Suprapubic skin (tissue), 4 donors: ENCODE measurements at regions not wholly inside any gene's neighbourhood (a gene's known extent, or its start where the extent isn't known, plus 50 kb on each side); places are given as distances from the start of the nearest gene placed in this dataset.

Experiments used
- DNase-seq, 2 donors: peaks; one replicate each; pipeline ENCODE4 v3.0.0-alpha.2; 2019; ENCODE audit warnings: low spot score in 2 of 2
- H3K27ac ChIP-seq: fragments of 200-600 bp; sonication (generic); one replicate; pipeline ENCODE4 v1.5.1; 2019
- H3K27me3 ChIP-seq: fragments of 200-600 bp; sonication (generic); one replicate; pipeline ENCODE4 v1.5.1; 2019
- H3K36me3 ChIP-seq: fragments of 200-600 bp; sonication (generic); one replicate; pipeline ENCODE4 v1.5.1; 2019
- H3K4me1 ChIP-seq: fragments of 200-600 bp; sonication (generic); one replicate; pipeline ENCODE4 v1.5.1; 2019
- H3K4me3 ChIP-seq: fragments of 200-600 bp; sonication (generic); one replicate; pipeline ENCODE4 v1.5.1; 2019; ENCODE audit warnings: mild to moderate bottlenecking
- H3K9me3 ChIP-seq: fragments of 200-600 bp; sonication (generic); one replicate; pipeline ENCODE4 v1.5.1; 2019
- CTCF ChIP-seq, 2 donors: fragments of 200-600 bp in 1 of 2; fragments of 450-650 bp in 1 of 2; sonication (generic) in 1 of 2; IDR thresholded peaks; one replicate each; pipeline ENCODE4 v1.5.1; 2016 to 2019; ENCODE audit warnings: antibody characterized with exemption in 2 of 2, mild to moderate bottlenecking in 1 of 2, moderate library complexity in 1 of 2
- EP300 ChIP-seq: sonication (generic); formaldehyde crosslinking; IDR thresholded peaks from one replicate; pipeline ENCODE4 v1.6.1; 2017; ENCODE audit warnings: antibody characterized with exemption
- POLR2A ChIP-seq, 2 donors: fragments of 450-650 bp; IDR thresholded peaks; one replicate each; pipeline ENCODE4 v1.6.1; 2017; ENCODE audit warnings: antibody characterized with exemption in 2 of 2, mild to moderate bottlenecking in 2 of 2, moderate library complexity in 2 of 2
- POLR2AphosphoS5 ChIP-seq, 3 donors: sonication (generic); formaldehyde crosslinking; IDR thresholded peaks; one replicate each; pipeline ENCODE4 v1.6.1; 2017; ENCODE audit warnings: antibody characterized with exemption in 3 of 3
- WGBS: methylation state at CpG from one replicate; pipeline ENCODE4 v1.1.5; 2018; 5-methylcytosine and 5-hydroxymethylcytosine counted together

GRCh38 chr14:85744573-85744972 lies 214.6 kb downstream of the FLRT2 start:
- H3K27ac ChIP-seq: no peak overlapping the region
- no peaks in the 10 kb centered on the region for H3K4me1 ChIP-seq
- no peaks in the 10 kb centered on the region for H3K9me3 ChIP-seq
- DNase-seq: no peak
- 89% methylated on average over 4 of the region's 4 CpGs for WGBS
- no peaks in the 10 kb centered on the region for H3K36me3 ChIP-seq
- no peak for TF ChIP-seq POLR2AphosphoS5 (IDR thresholded peaks at IDR 0.05)
- TF ChIP-seq POLR2A (IDR thresholded peaks at IDR 0.05): no peak
- TF ChIP-seq EP300: no peak
- no peak for TF ChIP-seq CTCF (IDR thresholded peaks at IDR 0.05)
- H3K4me3 ChIP-seq: no peak overlapping the region
- no peaks in the 10 kb centered on the region for H3K27me3 ChIP-seq

GRCh38 chr14:85732031-85732430 lies 202.1 kb downstream of the FLRT2 start:
- H3K9me3 ChIP-seq: no peaks in the 10 kb centered on the region
- H3K27me3 ChIP-seq: no peaks in the 10 kb centered on the region
- DNase-seq: no peak
- no peak overlapping the region for H3K27ac ChIP-seq
- H3K4me1 ChIP-seq: no peaks in the 10 kb centered on the region
- TF ChIP-seq EP300: no peak
- WGBS: 74% methylated on average over 1 of the region's 1 CpG
- H3K36me3 ChIP-seq: no peaks in the 10 kb centered on the region
- no peak overlapping the region for H3K4me3 ChIP-seq

- Histone ChIP-seq H3K4me1 (no peaks in the 10 kb centered on the region), H3K36me3 (no peaks in the 10 kb centered on the region), H3K4me3 (no peak overlapping the region), H3K9me3 (no peaks in the 10 kb centered on the region), H3K27me3 (no peaks in the 10 kb centered on the region), H3K27ac (no peak overlapping the region)
- DNase-seq: no peak
- TF ChIP-seq POLR2AphosphoS5 (IDR thresholded peaks at IDR 0.05): no peak
- no peak for TF ChIP-seq POLR2A (IDR thresholded peaks at IDR 0.05)
- TF ChIP-seq CTCF (IDR thresholded peaks at IDR 0.05): no peak
- no peak for TF ChIP-seq EP300
Measured at GRCh38 chr14:85731186-85731585, 201.2 kb downstream of the FLRT2 start.

GRCh38 chr14:85728476-85729065 lies 198.6 kb downstream of the FLRT2 start:
- Histone ChIP-seq H3K9me3 (no peaks in the 10 kb centered on the region), H3K36me3 (no peaks in the 10 kb centered on the region), H3K27me3 (no peaks in the 10 kb centered on the region), H3K4me1 (no peaks in the 10 kb centered on the region), H3K4me3 (no peak overlapping the region), H3K27ac (no peak overlapping the region)
- TF ChIP-seq EP300: no peak
- no peak for TF ChIP-seq CTCF (IDR thresholded peaks at IDR 0.05)
- no peak for DNase-seq
- WGBS: 61% methylated on average over 3 of the region's 3 CpGs

GRCh38 chr14:85714069-85714468 lies 184.1 kb downstream of the FLRT2 start:
- no peaks in the 10 kb centered on the region for H3K27me3 ChIP-seq
- no peak overlapping the region for H3K4me3 ChIP-seq
- 79% methylated on average over 1 of the region's 1 CpG for WGBS
- no peaks in the 10 kb centered on the region for H3K36me3 ChIP-seq
- DNase-seq: no peak
- H3K27ac ChIP-seq: no peak overlapping the region
- no peak for TF ChIP-seq EP300
- TF ChIP-seq POLR2AphosphoS5 (IDR thresholded peaks at IDR 0.05): no peak
- TF ChIP-seq CTCF (IDR thresholded peaks at IDR 0.05): no peak
- TF ChIP-seq POLR2A (IDR thresholded peaks at IDR 0.05): no peak
- H3K4me1 ChIP-seq: no peaks in the 10 kb centered on the region
- H3K9me3 ChIP-seq: no peaks in the 10 kb centered on the region

- no peak overlapping the region for H3K27ac ChIP-seq
- H3K36me3 ChIP-seq: no peaks in the 10 kb centered on the region
- DNase-seq: no peak
- no peaks in the 10 kb centered on the region for H3K4me1 ChIP-seq
- TF ChIP-seq CTCF (IDR thresholded peaks at IDR 0.05): no peak
- no peak for TF ChIP-seq EP300
- TF ChIP-seq POLR2A (IDR thresholded peaks at IDR 0.05): no peak
- TF ChIP-seq POLR2AphosphoS5 (IDR thresholded peaks at IDR 0.05): no peak
- no peak overlapping the region for H3K4me3 ChIP-seq
- H3K27me3 ChIP-seq: no peaks in the 10 kb centered on the region
- 62% methylated on average over 2 of the region's 2 CpGs for WGBS
- H3K9me3 ChIP-seq: no peaks in the 10 kb centered on the region
Measured at GRCh38 chr14:85711620-85712019, 181.7 kb downstream of the FLRT2 start.
